HG02642 (cell line): ENCODE measurements at regions not wholly inside any gene's neighbourhood (a gene's known extent, or its start where the extent isn't known, plus 50 kb on each side); places are given as distances from the start of the nearest gene placed in this dataset.

Source experiments
- ATAC-seq: cut with Tn5 transposase; IDR thresholded peaks from one replicate; pipeline ENCODE4 v1.9.1; 2021; ENCODE audit warnings: mild to moderate bottlenecking; ENCODE audit not compliant: unreplicated experiment, poor library complexity

DNA sequence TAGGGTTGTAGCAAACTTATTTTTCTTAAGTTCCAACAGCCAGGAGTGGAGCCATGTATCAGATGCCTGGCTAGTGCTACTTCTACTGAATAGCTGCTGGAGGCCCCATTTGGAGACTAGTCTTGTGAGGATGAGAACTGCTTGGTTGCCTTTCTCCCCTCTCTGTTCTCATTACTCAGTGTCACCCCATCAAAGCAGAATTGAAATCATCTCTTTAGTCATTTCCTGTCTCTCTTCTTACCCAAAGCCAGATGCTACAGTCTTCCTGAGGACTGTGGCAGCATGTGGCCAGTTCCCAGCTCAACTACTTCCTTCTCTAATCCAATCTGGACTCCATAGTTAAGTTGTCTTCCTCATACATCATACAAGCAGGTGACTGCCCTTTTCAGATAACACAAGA is 197.5 kb downstream of the BRINP2 start:
- no peak for ATAC-seq

DNA sequence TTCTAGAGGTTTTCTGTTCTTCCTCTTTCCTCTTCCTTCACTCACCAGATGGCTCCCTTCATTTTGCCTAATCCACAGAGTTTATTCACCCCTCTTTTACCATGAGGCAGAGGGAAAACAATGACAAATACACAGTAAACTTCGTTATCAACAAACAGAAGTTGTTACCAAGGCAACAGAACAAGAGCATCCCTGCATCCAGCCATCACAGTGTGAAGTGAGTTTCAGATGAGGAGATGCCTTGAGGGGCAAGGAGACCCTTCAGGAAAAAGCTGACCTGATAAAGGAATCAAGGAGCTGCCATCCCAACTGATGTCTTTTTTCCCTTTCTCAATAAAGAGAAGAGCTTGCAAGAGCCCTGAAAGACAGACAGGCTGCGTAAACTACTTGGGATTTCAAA is 195.3 kb downstream of the BRINP2 start:
- no peak for ATAC-seq

DNA sequence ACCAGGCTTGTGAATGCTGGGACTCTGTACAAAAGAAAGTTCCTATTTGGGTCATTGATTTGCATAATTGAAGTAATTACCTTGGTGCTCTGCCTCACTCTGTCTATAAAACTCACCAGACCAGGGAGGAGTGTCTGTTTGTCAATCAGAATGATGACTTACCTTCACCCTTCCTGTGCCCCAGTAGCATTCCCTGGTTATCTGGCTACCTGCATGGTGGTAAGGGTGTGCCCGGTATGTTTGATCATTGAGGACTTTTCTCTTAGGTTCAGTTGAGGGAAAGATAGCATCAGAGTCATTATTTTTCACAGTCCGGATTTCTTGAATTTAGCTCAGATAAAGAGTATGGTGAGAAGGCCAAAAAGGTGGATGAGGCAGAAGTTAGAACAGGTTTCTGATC is 190.0 kb downstream of the BRINP2 start:
- no peak for ATAC-seq

DNA sequence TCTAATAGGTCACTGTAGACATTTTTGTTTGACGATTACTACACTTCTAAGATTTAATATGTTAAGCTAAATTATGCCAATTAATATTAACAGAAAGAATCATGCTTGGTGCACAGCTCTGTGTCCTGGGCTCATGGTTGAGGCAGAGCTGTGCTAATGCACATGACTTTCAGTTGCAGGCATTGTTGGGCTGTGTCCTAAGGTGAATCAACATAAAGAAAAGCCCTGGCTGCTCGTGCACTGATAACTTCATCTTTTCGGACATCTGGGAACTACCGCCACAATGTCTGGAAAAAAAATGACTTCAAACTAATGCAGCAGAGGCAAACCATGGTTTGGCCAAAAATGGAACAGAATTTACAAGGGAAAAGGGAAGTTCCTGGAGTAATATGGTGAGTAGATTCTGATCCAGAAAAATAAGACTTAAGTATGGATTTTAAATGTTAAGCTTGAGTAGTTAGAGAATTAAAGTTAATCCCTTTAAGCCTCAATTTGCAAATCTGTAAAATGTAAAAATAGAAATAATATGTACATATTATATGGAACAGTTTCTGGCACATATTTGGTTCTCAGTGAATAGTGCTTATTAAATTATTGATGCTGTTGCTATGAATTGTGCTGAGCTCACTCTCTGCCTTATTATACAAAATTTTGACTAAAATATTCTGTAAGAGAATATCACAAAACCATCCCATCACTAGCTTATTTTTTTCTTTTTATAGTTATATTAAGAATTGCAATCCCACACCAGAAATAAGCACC is 186.1 kb downstream of the BRINP2 start:
- no peak for ATAC-seq

DNA sequence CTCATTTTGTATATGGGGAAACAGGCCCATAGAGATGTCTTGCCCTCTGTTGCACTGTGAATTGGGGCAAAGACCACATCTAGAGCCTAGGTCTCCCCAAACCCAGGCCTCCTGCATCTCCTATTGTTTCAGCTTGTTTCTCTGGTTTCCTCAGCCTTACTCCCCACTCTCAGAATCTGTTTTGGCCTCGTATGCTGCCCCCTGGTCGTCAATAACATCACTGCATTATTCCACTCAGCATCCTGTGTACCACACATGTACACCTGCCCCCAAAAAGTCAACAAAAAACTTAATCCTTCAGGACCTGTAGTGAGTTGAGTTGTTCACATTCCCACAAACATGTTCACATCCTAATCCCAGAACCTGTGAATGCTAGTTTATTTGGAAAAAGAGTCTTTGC is 184.8 kb downstream of the BRINP2 start:
- no peak for ATAC-seq

DNA sequence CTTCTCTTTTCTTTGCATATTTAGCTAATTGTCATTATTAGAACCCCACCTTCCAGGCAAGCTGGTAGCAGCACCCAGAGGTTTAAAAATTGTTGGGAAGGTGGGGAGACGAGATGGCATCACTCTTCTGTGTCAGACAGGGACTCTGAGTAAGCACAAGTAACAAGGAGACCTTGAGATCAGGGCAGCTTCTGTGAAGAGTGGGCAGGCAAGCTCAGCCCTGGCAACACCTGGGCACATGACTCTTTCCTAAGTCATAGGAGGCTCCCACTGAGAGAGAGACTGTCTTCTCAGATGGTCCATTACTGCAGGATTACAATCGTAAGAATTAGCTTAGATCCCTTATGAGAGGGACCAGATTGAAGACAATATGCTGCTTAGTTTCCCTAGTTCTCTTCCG is 183.5 kb downstream of the BRINP2 start:
- no peak for ATAC-seq

DNA sequence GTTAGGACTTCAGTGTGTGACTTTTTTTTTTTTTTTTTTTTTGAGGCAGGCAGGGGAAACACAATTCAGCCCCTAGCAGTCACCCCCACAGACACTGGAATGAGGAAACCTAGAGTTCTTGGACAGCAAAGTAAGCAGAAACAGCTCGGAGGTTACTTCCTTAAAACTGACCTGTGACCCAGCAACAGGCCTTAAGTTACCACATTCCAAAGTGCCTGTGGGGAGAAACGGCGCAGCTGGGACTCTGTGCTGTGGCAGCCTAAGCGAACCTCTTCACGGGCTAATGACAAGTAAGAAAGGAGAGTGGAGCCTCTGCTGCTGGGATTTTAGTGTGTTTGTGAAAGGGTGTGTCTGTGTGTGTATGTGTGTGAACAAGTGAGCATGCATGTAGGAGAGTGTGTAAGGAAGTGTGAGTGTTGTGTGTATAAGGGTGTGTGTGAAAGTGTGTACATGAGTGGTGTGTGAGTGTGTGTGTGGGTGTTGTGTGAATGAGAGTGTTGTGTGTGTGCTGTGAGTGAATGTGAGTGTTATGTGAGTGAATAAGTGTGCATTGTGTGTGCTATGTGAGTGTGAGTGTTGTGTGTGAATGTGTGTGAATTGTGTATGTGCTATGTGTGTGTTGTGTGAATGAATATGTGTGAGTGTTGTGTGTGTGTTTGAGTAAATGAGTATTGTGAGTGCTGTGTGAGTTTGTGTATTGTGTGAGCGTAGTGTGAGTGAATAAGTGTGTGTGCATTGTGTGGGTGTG is 180.8 kb downstream of the BRINP2 start:
- ATAC-seq = no peak

DNA sequence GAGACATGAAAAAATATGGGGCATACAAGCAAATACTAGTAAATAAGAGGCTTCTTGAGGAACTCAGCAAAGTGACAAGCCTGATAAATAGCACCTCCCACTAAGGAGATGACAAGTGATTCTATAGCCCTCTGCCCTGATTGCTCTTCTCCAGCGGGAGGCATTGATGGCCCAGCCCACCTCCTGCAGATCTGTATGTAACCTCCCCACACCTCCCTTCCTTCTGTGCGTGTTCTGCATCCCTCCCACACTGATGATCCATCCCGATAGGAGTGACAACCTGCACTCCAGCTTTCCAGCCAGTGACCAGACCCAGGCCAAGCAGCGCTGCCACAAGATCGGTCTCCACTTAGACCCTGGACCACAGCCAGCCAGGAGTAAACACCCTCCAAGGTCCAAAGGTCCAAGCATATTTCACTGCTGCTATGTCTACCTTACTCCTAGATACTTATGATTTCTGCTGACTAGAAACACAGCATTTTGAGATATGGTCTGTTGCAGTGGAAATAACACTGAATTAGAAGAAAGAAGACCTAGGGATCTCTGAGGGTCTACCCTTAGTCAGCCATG is 176.1 kb downstream of the BRINP2 start:
- ATAC-seq = no peak

DNA sequence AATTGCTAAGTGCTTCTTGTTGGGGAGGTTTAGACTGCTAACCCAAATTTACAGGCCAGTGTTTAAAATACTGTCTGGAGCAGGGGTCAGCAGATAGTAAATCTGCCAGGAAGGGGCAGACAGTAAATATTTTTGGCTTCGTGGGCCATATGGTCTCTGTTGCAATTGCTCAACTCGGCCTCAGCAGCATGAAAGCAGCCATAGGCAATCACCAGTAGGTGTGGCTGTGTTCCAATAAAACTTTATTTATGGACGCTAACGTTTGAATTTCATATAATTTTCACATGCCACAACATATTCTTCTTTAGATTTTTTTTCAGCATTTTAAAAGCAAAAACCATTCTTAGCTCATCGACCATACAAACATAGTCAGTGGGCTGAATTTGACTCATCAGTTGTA is 172.7 kb downstream of the BRINP2 start:
- no peak for ATAC-seq

DNA sequence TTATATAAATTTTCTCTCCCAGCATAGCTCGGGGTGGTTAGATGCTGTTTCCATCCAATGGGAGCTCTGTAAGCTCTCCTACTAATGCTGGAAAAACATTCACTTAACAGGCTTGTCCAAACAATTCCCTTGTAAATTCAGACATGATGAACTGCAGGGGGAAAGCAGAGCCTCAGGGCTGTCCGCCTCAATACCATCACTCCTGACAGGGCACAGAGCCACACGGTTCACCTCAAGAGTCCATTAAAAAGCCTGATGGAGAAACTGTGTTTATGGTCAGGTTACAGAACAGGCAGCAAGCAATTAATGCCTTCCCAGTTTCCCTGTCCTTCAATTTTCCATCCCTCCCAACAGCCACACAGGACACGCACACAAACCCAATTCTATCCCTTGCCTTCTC is 171.0 kb downstream of the BRINP2 start:
- ATAC-seq = no peak

DNA sequence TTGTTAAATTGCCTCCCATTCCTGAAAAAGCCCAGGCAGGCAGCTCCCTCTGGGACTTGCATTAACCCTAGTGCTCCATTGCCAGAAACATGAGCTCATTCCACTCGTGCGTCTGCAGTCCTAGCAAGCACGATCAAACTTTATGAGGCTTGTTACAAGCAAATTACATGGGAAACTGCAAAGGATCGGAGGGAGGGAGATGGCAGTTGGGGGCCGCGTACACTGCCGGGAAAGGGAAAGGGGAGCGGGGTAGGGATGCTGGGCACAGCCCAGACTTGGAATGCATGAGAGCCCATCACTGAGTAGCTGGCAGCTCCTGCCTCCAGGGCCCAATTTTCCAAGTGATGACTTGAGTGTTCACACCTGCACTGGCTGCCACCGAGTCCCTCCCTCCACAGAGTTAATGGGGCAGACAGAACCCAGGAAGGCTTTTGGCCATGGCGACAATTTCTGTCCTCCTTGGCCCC is 169.9 kb downstream of the BRINP2 start:
- ATAC-seq = no peak

DNA sequence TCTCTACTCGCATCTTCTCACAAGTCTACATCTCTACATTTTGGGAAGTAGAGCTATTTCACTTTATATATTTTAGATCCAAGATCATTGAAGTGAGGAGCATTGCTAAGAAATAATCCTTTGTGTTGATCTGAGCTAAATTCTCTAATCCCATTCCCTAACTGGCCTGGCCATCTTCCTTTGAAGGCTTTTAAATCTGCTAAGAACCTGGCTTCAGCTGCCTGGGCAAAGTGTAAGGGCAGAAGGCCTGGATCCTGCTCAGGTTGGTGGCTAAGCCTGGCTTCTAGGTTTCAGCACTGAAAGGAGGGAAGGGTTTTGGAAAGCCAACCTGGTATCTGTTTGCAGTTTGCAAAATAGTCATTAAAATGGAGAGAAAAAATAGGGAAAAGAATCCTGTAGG is 167.6 kb downstream of the BRINP2 start:
- no peak for ATAC-seq

DNA sequence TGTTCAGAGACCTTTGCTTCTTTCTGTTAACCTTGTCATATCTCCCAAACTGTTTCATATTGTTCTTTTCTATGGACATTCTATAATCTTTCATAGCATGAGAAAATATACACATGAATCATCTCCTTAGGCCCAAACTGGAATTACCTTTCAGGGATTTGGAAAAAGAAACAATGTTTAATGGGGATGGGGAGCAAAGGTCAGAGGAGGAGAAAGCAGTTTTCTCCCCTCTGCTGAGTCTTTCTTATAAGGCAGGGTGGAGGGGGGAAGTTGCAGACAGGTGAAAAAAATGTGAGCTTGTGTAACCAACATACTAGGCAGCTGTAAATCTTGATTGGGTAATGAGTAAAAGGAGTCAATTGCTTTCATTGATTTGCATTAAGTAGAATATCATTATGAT is 164.1 kb downstream of the BRINP2 start:
- ATAC-seq = no peak

DNA sequence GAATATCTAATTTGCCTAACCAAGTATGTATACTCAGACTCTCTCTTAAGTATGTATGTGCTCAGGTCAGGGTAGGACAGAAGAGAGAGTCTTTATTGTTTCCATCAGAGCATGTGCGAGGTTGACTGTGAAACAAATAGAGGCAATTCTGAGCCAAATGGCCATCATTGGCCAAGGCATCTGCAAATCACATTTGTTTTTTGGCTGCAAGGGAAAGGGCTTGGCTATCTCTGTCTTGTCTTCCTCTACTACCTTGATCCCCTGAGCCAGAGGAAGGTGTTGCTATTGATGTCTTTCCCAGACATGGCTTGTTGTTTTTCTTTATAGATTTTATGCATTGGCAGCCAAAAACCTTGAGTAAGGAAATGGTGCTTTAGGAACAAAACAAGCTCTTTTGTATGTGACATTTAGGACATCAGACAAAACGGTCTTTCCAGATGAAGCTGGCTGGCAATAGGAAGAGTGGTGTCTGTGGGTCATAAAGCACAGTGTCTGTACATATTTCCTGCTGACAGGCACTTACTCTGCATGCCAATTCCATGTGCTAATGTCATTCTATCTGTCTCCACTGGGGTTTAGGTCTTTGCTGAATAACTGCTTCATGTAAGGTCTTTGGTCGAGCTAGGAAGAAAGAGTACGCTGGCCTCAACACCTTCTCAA is 163.3 kb downstream of the BRINP2 start:
- no peak for ATAC-seq
